HG03108 (cell line): ENCODE measurements at regions not wholly inside any gene's neighbourhood (a gene's known extent, or its start where the extent isn't known, plus 50 kb on each side); places are given as distances from the start of the nearest gene placed in this dataset.

ENCODE experiments used
- ATAC-seq: cut with Tn5 transposase; IDR thresholded peaks from one replicate; pipeline ENCODE4 v1.9.1; 2021; ENCODE audit warnings: moderate library complexity; ENCODE audit not compliant: unreplicated experiment

DNA sequence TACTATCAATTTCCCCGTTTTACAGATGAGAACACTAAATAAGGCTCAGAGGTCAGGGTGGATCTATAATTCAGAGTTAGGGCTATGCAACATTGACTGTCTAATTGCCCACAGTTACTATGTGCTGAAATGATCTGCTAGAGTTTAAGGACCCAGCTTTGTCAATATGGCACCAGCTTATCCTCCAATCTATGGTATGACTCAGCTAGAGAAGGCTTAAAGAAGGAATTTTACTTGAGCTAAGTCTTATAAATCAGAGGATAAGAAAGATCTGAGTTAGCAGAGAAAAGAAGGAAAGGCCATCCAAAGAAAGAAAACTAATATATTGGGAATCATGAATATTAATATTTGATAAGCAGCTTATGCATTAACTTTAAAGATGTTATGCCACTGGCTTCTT lies 78.1 kb downstream of the ASB9 start:
- no peak for ATAC-seq

DNA sequence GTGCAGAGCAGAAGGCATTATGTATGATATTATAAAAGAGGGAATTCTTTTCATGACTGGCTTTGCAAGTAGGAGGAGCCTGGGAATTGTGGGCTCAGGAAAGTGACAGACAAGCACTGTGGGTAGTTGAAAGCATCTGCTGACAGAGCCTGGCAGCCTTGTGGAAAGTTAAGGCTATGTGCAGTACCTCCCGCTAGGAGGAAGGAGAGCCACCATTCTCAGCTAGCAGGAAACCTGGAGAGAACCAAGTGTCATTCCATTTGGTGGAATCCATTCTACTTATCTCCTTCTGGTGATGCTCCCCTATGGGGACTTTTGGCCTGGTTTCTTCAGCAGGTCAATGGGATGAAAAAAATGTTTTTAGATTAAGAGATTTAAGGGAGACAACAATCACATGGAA lies 81.8 kb downstream of the ASB9 start:
- no peak for ATAC-seq

DNA sequence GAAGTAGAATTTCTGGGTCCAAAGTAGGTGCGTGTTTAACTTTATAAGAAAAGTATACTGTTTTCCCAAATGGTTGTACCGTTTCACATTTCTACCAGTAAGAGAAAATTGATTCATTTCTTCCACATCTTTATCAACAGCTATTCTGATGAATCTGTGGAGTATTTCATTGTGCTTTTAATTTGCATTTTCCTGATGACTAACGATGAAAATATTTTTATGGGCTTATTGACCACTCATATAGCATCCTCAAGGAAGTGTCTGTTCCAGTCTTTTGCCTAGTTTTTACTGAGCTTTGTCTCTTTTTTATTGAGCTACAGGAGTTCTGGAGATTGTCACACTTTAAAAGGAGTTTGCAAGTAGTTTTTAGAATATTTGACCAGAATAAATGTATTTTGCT lies 92.6 kb downstream of the ASB9 start:
- ATAC-seq = no peak

DNA sequence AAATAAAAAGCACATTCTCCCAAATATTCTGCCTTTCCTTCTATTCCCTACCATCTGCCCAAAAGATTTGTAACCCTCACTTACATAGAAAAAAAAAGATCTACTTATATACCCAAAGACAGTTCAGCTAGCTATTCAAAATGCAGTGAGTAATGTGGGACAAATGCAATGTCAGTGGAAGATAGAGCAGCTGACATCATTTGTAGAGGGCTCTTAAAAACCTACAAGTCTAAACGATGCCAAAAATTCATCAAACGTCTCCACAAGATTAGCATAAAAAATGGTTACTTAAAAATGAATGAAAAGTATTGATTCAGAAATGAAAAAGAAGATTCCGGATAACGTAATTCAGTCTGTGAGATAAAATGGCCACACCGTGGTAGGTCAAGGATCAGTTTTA lies 96.5 kb downstream of the ASB9 start:
- no peak for ATAC-seq

DNA sequence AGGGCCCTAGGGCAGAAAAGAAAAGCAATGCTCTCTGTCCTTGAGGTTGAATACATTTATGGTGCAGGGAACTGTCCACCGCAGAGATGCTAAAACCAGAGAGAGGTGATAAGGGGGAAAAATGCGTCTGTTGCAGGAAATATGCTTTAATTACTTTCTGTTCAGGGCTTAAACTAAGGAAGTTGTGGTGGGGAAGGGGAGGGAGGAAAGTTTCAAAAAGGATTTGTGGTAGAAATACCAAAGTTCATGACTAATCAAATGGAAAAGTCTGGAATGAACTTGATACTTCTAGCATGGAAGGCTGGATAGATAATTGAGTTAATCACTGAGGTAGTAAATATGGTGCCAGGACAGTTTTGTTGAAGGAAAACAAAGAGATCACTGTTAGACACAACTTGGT lies 99.0 kb downstream of the ASB9 start:
- ATAC-seq = no peak

DNA sequence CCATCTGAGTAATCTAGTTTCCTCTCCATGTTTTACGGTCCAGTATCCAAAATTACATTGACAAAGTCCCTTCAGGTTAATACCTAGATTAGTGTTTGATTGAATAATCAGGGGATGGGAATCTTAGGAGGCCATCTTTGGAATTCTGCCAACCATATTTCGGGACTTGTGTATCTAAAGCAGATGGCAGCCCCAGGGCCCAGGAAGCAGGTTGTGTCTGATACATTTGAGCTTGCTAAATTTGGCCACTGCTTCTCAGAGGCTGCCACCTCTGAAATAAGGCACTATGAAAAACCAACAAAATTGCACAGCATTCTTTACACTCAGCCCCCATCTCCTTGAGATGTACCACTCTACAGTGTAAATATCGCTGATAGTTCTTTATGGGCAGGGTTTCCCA lies 102.1 kb downstream of the ASB9 start:
- no peak for ATAC-seq

DNA sequence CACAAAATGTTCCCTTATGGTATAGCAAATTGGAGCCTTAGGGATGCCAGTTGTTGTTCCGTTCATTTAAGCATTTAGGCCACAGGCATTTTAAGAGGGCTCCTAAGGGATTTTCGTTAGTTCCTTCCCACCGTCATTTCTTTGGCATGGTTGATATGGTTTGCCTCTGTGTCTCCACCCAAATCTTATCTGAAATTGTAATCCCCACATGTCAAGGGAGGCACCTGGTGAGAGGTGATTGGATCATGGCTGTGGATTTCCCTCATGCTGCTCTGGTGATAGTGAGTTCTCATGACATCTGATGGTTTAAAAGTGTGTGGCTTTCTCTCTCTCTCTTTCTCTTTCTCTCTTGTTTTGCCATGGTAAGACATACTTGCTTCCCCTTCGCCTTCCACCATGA lies 104.1 kb downstream of the ASB9 start:
- no peak for ATAC-seq

DNA sequence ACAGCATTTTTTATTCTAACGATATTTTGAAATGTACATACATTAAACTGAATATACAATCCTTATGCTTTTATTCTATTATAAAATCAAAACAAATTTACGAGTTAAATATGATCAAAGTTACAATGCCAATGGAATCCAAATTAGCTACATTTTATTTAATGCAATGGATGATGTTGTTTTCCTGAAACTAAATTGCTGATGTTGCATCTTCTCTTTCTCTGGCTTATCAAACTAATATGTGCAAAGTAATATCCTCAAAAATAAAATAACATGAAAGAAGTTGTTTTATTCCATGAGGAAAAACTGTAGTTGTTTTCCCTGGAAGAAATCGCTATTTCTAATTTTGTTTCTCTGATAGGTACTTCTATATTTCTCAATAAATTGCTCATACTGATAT lies 106.8 kb downstream of the ASB9 start:
- no peak for ATAC-seq

DNA sequence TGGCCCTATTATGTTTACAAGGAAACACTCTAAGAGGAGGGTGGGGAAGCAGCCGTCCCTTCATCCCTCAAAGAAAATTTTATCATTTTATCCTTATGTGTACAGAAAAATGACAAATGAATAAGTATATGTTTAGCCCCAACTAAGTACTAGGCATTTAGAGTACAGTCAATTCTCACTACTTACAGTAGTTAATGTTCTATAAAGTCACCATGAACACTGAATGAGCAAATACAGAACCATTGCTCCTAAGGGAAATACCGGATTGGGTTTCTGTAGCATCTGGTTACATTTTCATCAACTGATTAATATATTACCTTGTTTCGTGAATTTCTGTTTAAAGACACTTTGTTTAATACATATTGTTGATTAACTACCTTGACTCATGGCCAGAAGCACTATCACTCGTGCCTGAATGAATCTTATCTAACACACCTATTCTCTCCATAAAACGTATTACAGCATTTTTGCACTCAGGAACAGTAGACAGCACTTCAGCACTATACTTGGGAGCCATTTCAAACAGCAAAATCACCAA lies 109.3 kb downstream of the ASB9 start:
- ATAC-seq = peak; percentile 47

DNA sequence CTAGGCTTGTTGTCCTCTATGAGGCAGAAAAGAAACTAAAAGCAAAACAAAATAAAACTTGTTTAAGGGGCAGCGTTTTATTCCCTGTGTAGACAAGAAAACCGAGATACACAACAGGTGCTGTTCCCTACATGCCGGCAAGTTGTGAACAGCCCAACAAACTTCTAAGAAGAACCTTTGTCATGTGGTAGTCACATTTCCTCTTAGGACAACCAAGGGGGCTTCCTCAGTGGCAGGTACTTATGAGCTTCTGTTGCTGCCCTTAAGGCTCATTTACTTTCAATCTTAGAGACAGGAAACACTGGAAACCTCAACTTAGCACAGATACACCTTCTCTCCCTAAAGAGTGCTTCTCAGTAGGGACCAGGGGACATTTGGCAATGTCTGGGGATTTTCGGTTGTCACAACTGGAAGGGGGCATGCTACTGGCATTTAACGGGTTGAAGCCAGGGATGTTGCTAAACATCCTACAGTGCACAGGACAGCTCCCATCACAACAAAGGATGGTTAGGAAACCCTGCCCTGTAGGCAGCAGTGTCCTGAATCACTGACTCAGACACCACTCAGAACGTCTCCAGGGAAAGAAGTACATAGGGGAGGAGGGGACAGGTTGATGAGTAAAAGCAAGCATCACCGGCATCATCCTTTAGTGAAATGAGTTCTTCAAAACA lies 111.0 kb downstream of the ASB9 start:
- peak; percentile 74 for ATAC-seq

DNA sequence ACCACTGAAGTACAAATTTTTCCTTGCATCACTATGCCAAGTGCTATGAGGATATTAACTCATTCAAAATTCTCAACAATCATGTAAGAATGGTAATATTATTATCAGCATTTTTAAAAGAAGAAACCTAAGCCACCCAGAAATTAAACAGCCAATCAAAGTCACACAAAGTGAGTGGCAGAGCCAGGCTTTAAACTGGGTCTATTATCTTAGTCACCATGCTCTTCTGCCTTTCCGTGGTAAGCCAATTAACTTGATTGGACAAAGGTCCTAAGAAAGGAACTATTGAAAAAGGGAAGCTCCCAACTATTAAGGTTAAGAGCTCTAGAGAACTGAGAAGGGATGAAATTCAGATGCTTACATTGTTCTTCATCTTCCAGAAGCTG lies 111.5 kb downstream of the ASB9 start:
- ATAC-seq = no peak

DNA sequence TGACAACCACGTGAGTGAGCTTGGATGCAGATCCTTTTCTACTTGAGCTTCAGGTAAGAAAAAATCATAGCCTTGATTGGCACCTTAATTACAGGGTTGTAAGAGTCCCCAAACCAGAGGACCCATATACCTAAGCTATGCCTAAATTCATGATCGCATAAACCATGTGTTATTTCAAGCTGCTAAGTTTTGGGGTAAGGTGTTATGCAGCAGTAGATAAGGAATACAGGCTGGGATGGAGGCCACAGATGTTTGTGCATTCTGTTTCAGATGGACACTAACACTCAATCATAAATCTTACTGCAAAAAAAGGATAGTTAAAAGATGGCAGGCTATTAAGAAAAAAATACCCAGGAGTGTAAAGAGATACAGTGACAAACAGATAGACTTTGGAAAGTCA lies 112.3 kb downstream of the ASB9 start:
- ATAC-seq = no peak

DNA sequence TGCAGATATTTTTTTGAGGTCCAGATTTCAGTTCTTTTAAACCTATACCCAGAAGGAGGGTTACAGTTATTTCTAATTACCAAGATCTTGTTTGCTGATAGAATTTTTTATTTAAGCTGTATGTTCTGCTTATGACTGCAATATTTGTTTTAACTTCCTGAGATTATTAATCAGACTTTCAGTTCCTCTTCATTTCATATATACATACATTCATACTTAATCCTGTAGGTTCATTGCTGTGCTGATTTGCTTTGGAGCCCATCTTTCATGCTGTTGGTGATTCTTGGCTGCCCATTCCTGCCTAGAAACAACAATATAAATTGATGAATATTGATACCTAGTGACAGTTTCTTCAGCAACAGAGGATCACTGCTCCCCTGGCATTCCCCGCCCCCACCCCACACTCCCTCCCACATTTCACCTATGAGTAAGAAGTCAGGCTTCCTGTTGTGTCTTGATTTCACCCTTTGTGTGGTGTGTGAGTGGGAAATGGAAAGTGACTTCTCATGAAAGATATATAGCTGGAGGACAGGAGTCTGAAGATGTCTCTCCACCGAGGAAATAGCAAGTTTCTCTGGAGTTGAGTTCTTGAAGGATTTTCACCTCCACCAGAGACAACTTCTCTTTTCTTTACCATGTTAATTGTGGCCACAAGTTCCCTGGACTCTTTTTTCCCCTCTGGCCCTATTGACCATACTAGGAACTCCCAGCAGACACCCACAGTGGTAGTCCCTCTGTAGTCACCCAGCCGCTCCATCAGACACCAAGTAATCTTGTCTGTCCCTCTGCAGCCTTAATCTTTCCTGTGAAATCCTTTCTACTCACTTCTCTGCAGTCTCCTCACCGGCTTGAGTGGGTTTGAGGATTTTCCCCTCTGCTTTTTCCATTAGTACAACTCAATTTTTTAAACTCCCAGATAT lies 118.4 kb downstream of the ASB9 start:
- ATAC-seq = peak; percentile 65

DNA sequence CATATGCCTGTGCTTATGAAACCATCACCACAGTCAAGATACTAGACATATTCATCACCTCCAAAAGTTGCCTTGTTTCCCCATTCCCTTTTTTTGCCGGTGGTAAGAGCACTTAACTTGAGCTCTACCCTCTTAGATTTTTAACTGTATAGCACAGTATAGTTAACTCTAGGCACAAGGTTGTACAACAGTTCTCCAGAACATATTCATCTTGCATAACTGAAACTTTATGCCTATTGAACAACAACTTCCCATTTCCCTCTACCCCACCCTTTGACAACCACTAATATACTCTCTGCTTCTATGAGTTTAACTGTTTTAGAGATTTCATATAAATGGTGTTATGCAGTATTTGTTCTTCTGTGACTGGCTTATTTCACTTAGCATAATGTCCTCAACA lies 119.3 kb downstream of the ASB9 start:
- no peak for ATAC-seq

DNA sequence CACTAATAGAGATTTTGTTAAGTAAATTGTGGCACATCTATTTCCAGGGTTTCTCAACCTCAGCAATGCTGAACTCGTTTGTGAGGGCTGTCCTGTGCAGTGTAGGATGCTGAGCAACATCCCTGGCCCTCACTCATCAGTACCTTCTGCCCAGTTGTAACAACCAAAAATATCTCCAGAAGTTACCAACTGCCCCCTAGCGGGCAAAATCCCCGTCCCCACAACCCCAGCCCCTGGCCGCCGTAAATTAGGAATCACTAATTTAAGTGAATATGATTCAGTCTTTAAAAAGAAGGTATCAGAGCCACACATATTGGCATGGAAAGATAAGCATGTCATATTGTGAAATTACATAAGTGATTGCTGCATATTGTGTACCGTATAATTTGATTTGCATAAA lies 123.4 kb downstream of the ASB9 start:
- ATAC-seq = no peak

DNA sequence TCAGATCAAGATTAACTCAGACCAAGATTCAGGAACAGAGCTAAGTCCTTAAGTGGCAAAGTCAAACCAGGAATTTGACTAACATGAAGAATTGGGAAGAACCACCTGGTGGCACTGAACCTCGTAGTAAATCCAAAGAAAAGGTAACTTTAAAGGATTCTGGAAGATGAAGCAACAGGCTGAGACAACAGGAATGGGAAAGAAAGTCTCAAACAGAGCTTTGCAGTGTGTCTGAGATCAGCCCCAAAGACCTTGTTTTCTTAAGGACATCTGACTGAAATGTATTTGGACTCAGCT lies 126.1 kb downstream of the ASB9 start:
- ATAC-seq = no peak

DNA sequence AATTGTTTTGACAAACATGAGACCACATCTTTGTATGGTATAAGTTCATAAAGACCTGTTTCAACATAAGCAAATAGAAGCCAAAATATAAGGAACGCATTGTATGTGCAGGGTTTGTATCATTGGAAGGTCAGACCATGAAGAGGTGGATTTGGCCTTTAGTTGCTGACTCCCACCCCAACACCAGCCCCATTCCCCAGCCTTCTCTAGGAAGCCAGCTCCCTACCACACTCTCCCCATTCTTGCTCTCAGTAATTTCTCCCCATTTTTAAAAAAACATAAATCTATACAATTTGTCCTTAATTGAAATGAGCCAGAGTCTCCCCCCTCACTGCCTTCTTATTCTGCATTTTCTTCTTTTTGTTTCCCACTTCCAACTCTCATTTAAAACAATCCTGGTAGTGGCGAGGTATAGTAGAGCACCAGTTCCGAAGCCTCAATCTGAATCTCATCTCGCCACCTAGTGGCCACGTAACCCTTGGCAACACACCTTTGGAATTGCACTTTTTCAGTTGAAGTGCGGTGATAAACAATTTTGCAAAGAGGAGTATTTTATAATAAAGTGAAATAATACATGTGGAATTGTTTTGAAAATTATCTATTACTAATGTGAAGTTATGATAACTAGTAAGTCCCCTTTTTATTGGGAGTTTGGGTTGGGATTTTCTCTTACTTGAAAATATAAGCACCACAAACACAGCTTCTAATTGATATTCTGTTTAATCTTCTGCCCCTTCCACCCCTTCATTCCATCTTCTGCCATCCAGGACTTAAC lies 126.6 kb downstream of the ASB9 start:
- ATAC-seq = peak; percentile 82

DNA sequence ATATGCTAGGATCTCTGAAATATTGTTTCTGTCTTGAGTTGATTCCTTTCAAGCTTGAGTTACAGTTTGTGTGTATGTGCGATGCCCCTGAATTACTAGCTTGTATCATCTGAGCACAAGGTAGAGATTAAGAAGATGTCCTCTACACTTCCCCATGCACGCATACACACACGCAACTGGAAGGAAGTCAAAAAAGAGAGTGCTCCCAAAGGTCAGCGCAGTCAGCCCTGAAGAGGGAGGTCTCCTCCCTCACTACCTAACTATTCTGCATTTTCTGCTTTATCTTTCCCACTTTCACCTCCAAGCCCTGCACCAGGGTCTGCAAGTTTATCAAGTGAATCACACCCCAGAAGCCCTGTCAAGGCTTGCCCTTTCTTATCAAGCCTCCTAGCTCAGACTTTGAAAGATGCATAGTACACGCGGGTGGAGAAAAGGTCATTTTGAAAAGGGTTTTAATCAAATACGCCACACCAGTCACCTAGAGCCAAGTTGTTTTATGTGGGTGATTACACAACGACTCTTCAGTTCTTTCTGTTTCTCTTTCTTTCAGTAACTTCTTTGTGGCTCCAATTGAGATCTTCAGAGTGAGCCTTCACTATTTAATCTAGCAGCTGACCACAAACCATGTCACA lies 127.7 kb downstream of the ASB9 start:
- no peak for ATAC-seq

DNA sequence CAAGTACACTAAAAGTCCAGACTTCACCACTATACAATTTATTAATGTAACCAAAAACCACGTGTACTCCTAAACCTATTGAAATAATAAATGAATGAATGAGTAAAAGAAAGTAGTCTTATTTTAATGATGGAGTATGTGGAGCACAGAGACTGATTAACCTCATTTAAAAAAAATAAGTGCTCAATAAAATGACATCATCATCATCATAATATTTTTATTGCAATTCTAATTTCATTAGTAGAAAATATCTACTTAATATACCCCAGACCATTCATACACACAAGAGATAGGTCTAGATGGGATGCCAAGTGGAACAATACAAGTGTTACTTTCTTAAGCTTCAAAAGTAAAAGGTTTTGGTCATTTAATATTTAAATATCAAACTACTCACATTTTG lies 133.1 kb downstream of the ASB9 start:
- ATAC-seq = no peak

DNA sequence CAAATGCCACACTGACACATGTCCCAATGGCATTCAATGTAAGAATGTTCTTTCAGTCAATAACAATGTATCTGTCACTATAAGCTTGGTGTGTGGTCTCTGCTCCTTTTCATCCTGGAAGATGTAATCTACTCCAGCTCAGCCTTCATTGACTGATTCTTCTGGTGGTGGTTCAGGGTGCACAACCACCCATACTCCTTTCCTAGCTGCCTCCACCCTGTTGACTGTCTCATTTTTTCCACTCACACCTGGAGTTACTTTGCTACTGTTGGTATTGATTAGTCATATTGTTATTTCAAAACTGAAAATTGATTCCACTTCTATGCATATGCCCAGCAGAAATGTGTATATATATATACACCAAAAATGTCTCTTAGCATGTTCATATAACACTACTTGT lies 140.5 kb downstream of the ASB9 start:
- ATAC-seq = no peak

DNA sequence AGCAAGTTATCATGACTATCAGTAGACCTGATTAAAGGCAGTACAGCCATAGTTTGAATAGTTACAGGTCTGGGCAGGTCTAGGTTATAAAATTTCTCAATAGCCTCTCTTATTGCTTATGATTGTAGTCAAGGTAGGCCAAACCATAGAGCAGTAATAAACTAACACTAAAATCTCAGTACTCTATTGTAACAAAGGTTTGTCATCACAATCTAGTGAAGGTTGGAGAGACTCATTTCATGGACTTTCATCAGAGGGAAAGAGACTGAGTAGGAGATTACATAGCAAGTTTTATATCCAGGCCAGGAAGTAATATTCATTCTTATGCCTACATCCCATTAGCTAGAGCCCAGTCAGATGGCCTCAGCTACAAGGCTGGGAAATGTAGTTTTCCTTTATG lies 141.0 kb downstream of the ASB9 start:
- no peak for ATAC-seq
